ENCODE measurements at regions not wholly inside any gene's neighbourhood (a gene's known extent, or its start where the extent isn't known, plus 50 kb on each side); places are given as distances from the start of the nearest gene placed in this dataset.

DNA sequence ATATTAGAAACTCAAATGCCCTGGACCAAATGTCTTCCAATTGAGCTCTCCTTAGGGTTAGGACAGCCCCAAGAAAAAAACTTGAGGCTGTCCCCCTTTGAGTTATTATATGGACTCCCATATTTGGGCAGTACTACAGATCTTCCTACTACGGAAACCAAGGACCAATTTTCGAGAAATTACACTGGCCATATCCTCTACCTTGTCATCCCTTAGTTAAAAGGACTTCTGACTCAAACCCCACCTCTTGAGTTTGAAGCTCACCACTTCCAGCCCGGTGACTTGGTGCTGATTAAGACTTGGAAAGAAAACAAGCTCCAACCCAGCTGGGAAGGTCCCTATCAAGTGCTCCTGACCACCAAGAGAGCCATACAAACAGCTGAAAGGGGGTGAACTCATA, 497.0 kb upstream of the GRAMD2B start:
- no peak for DNase-seq
- H3K4me3 Mint-ChIP-seq: no peak overlapping the region
- no peaks in the 10 kb centered on the region for H3K36me3 Mint-ChIP-seq (ENCODE audit: insufficient read depth)
- H3K27me3 Mint-ChIP-seq (ENCODE audit: low read depth): no peaks in the 10 kb centered on the region
- H3K4me1 Mint-ChIP-seq (ENCODE audit: low read depth): no peaks in the 10 kb centered on the region
- ATAC-seq: no peak
- peaks cover 13% of the 10 kb centered on the region for H3K9me3 Mint-ChIP-seq

DNA sequence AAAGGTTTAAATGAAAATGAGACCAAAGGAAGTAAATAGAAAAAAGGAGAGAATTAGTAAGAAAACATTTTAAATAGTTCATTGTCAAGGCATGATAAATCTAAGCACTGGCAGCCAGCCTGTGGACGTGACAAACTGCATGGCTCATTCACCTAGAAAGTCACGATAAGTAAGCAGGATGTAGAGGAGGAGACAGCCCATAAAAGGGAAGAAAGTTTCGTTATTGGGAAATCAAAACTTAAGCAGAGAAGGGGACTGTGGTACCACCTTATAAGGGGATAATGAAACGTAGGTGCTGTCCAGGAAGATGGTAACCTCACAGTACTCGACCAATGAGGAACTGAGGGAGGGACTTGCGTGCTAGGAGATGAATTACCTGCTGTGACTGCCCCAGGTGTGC, 494.5 kb upstream of the GRAMD2B start:
- DNase-seq (no peak), ATAC-seq (no peak)
- no peaks in the 10 kb centered on the region for H3K27me3 Mint-ChIP-seq (ENCODE audit: low read depth)
- no peaks in the 10 kb centered on the region for H3K4me1 Mint-ChIP-seq (ENCODE audit: low read depth)
- no peaks in the 10 kb centered on the region for H3K36me3 Mint-ChIP-seq (ENCODE audit: insufficient read depth)
- peaks cover 11% of the 10 kb centered on the region for H3K9me3 Mint-ChIP-seq
- no peak overlapping the region for H3K4me3 Mint-ChIP-seq

DNA sequence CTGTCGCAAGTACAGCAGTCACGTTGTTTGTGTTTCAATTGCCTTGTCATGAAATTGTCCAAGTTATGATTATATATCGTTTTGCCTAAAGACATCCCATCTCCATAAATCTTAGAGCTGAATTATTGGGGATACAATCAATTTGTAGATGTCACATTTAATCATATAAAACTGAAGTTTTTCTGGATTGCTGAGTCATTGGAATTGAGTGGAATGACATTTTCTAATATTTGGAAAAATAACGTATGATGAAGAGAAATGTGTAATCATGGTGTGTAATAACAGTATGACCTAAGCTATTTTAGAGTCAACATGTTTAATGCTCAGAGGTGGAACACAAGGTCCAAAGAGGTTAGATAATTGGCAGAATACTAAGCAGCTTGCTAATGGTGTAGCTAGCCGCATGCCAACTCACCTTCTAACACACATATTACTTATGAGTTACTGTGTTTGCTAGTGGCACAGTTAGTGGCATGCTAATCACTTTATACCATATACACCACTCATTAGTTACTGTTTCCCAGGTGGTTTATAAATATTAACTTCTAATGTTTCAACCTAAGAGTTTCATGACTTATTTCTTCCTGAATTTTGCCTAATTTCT, 473.1 kb upstream of the GRAMD2B start:
- ATAC-seq: no peak
- no peaks in the 10 kb centered on the region for H3K4me1 Mint-ChIP-seq (ENCODE audit: low read depth)
- H3K9me3 Mint-ChIP-seq: peaks cover 18% of the 10 kb centered on the region
- H3K27me3 Mint-ChIP-seq (ENCODE audit: low read depth): no peaks in the 10 kb centered on the region
- H3K36me3 Mint-ChIP-seq (ENCODE audit: insufficient read depth): no peaks in the 10 kb centered on the region
- H3K4me3 Mint-ChIP-seq: no peak overlapping the region
- DNase-seq: no peak

DNA sequence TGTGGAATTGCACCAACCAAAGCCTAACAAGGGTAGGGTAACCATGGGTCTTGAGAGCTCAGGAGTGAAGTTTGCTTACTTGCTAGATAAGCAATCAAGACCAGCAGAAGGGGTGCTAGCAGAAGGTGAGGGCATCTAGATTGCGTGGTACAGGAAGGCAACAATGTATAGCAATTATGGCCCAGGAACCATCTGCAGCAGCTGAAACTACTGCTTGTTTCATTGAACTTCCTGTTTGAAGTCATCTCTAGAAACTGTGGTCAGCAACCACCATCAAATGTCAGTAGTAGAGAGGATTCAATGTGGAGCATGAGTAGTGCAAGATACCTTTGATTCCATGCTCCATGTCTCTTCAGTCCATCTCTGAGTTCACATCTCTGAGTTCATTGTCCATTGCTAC, 462.1 kb upstream of the GRAMD2B start:
- no peak for DNase-seq
- H3K4me1 Mint-ChIP-seq (ENCODE audit: low read depth): no peaks in the 10 kb centered on the region
- no peaks in the 10 kb centered on the region for H3K27me3 Mint-ChIP-seq (ENCODE audit: low read depth)
- no peaks in the 10 kb centered on the region for H3K36me3 Mint-ChIP-seq (ENCODE audit: insufficient read depth)
- H3K9me3 Mint-ChIP-seq: peaks cover 1% of the 10 kb centered on the region
- ATAC-seq: no peak
- no peak overlapping the region for H3K4me3 Mint-ChIP-seq

DNA sequence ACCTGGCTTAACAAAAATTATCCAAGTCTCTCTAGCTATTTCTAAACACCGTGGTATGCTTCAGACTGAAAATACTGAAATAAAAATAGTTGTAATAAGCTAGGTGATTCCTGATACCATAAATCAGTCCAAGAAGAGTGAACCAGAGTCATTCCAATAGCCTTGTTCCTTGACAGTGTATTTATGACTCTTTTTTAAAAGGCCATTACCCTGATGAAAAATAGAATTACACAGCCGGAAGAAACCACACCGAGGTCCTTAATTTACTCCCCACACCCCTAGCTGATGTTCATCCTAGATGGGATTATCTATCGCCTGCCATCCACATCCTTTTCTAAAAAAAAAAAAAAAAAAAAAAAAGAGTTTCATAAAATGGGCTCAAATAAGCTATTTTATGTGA, 457.6 kb upstream of the GRAMD2B start:
- Mint-ChIP-seq H3K4me3 (no peak overlapping the region), H3K9me3 (peaks cover 4% of the 10 kb centered on the region), H3K4me1 (ENCODE audit: low read depth) (no peaks in the 10 kb centered on the region), H3K36me3 (ENCODE audit: insufficient read depth) (no peaks in the 10 kb centered on the region), H3K27me3 (ENCODE audit: low read depth) (no peaks in the 10 kb centered on the region)
- DNase-seq (no peak), ATAC-seq (no peak)

DNA sequence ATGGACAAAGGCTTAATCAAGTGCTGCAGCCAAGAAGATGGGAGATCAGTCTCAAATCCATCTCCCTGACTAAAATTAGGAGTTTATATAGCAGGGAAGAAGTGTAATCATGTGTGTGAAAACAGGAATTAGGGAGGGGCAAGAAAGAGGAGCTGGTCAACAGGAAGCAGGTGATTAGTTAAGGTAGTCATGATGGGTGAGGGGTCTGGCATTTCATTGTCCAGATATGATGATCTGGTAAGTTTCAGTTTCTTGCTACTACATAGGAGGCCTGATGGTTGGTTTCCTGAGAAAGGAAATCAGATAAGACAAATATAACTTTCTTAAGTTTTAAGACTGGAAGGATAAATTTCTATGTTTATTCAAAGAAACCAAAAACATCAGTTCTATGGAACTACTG, 455.6 kb upstream of the GRAMD2B start:
- Mint-ChIP-seq H3K4me1 (ENCODE audit: low read depth) (no peaks in the 10 kb centered on the region), H3K36me3 (ENCODE audit: insufficient read depth) (no peaks in the 10 kb centered on the region), H3K4me3 (no peak overlapping the region), H3K27me3 (ENCODE audit: low read depth) (no peaks in the 10 kb centered on the region), H3K9me3 (peaks cover 8% of the 10 kb centered on the region)
- ATAC-seq (no peak), DNase-seq (no peak)

DNA sequence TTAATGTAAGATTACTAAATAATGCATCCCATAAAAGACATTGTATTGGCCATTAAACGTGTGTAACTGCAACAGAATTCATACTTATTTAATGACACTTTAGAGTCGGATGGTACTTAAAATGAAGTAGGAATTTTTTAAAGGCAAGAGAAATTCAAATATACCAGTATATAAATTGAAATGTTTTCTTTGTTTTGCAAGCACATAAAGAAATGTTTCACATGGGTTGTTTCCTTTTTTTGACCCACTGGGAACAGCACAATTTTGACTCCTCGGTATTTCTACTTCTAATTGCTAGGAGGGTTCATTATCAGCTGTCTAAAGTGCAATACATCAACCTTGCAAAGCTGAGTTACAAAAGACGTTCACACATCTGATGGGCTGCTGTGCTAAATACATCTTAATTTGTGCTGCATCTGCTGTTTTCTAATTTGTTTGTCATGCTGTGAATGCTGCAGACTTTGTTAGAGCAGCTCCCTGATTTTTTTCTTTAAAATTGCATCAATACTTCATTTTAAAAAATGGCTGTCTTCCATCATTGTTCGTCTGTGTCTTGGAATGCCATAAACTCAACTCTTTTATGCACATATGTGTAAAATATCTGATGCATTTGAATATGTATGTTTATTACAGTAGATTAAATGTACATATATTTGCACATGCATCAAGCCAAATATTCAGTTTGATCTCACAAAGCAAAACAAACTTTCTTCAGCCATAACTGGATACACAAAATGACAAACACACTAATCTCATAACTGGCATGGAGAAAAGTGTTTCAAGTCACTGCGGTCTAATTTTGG, 454.0 kb upstream of the GRAMD2B start:
- peaks cover 8% of the 10 kb centered on the region for H3K9me3 Mint-ChIP-seq
- H3K36me3 Mint-ChIP-seq (ENCODE audit: insufficient read depth): no peaks in the 10 kb centered on the region
- H3K4me1 Mint-ChIP-seq (ENCODE audit: low read depth): no peaks in the 10 kb centered on the region
- ATAC-seq (no peak), DNase-seq (no peak)
- no peaks in the 10 kb centered on the region for H3K27me3 Mint-ChIP-seq (ENCODE audit: low read depth)
- no peak overlapping the region for H3K4me3 Mint-ChIP-seq

DNA sequence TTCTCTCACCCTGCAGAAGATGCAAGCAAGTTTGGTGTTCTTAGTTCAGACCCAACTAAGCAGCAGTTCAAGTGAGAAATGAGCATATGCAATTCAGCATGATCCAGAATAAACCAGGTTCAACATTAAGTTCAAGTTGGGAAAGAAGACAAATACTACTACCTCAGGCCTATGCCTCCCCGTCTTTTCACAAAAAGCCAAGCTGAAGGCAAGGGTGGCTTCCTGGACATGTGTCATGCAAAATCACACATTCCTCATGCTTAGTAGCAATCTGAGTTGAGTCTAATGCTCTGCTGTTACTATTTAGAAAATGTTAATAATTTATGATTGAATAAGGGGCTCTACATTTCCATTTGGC, 453.4 kb upstream of the GRAMD2B start:
- ATAC-seq (no peak), DNase-seq (no peak)
- no peaks in the 10 kb centered on the region for H3K36me3 Mint-ChIP-seq (ENCODE audit: insufficient read depth)
- H3K9me3 Mint-ChIP-seq: peaks cover 8% of the 10 kb centered on the region
- no peaks in the 10 kb centered on the region for H3K27me3 Mint-ChIP-seq (ENCODE audit: low read depth)
- no peak overlapping the region for H3K4me3 Mint-ChIP-seq
- H3K4me1 Mint-ChIP-seq (ENCODE audit: low read depth): no peaks in the 10 kb centered on the region

DNA sequence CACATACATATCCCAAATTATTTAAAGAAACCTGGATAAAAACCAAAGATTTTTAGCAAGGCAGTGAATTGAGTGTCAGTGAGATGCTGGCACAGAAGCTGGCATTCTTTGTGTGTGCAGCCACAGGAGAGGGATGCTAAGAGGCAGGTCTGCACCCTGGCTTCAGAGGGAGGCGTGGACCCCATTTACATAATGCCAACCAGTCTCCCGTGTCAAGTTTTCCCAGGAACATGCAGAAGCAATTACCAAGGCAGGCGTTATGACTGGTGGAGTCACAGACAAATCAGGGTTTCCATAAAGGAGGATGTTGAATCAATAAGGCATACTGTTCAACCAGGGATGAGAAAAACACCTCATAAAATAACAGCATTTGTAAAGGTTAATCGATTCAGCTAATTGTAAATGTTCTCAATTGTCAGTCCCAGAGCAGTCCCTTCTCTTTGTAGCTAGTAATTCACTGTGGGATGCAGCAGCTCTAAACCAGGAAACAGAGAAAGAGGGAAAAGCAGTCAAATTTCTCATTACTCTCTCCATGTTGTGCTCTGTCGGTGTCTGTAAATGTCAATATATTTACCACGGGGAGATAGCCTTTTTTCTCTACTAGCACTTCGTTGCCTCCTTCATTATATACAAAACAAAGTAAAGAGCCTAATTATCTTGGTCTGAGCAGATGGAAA, 452.4 kb upstream of the GRAMD2B start:
- Mint-ChIP-seq H3K36me3 (ENCODE audit: insufficient read depth) (no peaks in the 10 kb centered on the region), H3K27me3 (ENCODE audit: low read depth) (no peaks in the 10 kb centered on the region), H3K4me3 (no peak overlapping the region), H3K9me3 (peaks cover 8% of the 10 kb centered on the region), H3K4me1 (ENCODE audit: low read depth) (no peaks in the 10 kb centered on the region)
- DNase-seq (no peak), ATAC-seq (no peak)

DNA sequence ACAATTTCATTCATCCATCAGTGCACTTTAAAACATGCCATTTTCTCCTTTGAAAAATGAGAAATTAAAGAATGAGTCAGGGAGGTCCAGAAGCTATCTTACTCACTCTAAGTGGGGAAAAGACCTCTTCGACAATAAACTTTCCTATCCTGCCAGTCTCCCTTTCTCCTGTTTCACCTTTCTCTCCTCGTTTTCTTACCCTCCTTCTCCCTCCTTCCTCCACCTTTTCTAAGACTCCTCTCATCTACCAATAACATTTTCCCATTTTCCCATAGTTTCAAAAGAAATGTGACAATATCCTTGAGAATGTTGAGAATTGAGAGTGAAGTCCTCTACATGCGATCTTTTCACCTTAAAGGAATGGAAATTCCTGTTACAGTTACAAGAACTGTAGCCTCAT, 450.5 kb upstream of the GRAMD2B start:
- H3K9me3 Mint-ChIP-seq: peaks cover 4% of the 10 kb centered on the region
- no peak overlapping the region for H3K4me3 Mint-ChIP-seq
- no peaks in the 10 kb centered on the region for H3K36me3 Mint-ChIP-seq (ENCODE audit: insufficient read depth)
- DNase-seq (no peak), ATAC-seq (no peak)
- H3K27me3 Mint-ChIP-seq (ENCODE audit: low read depth): no peaks in the 10 kb centered on the region
- H3K4me1 Mint-ChIP-seq (ENCODE audit: low read depth): no peaks in the 10 kb centered on the region

DNA sequence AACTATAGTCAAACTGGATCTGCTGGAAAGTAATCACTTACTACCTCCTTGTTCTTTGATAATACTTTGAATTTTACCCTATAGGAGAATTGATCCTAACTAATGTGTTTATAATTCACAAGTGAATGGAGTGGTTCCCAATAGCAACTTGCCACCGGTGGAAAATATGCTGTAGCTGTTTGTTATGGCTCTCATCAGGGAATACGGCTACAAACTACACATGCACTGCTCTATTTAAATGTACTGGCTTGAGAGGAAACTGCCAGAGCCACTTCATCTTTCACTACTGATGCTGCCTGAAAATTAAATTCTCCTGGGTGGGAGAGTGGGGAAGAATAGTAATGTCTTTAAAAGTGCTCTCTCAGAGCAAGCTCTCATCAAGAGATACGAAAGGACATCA, 448.5 kb upstream of the GRAMD2B start:
- Mint-ChIP-seq H3K4me3 (no peak overlapping the region), H3K4me1 (ENCODE audit: low read depth) (no peaks in the 10 kb centered on the region), H3K36me3 (ENCODE audit: insufficient read depth) (no peaks in the 10 kb centered on the region), H3K27me3 (ENCODE audit: low read depth) (no peaks in the 10 kb centered on the region), H3K9me3 (peaks cover 4% of the 10 kb centered on the region)
- no peak for ATAC-seq
- DNase-seq: no peak

DNA sequence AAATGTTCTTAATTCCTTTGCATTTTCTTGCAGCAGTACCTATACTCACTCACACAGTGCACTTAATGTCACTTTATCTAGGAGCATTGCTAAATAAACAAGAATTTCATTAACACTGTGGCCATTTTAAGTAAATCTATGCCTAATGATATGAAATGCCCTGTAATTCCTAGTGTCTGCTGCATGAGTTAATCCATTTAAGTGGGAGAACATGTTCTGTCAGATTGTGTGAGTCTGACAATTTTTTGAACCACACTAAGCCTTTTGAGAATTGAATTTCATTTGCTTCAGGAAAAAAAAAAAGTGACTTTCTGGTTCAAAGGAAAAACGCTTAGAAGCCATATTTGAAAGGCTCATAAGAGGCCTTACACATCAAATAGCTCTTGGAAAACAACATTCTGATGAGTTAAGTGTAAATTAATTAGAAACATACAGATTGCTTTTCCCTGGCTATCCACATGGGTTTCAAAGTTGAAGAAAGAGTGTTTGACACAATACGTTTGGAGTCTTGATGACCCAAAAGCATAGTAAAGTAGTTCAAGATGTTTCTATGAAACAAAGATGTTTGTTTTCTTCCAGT, 446.7 kb upstream of the GRAMD2B start:
- Mint-ChIP-seq H3K9me3 (no peaks in the 10 kb centered on the region), H3K36me3 (ENCODE audit: insufficient read depth) (no peaks in the 10 kb centered on the region), H3K27me3 (ENCODE audit: low read depth) (no peaks in the 10 kb centered on the region), H3K4me1 (ENCODE audit: low read depth) (no peaks in the 10 kb centered on the region), H3K4me3 (no peak overlapping the region)
- ATAC-seq (no peak), DNase-seq (no peak)

DNA sequence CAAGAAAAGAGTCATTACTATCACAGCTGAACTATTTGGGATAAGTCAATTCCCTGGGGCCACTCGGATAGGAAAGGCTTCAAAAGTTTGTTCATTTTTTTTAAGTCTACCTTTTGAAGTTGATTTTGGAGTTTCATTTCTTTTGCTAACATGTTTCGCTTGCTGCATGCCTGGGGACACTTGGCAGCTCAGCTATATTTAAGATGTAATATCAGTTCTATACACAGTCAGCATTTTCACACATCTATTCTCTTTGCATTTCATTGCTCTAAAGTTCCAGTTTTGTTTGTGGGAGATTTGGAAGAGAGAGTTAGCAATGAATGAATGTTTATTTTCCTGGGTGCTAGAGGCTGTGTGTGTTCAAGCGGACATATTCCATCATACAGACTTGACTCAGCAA, 445.2 kb upstream of the GRAMD2B start:
- Mint-ChIP-seq H3K4me3 (no peak overlapping the region), H3K27me3 (ENCODE audit: low read depth) (no peaks in the 10 kb centered on the region), H3K36me3 (ENCODE audit: insufficient read depth) (no peaks in the 10 kb centered on the region), H3K9me3 (no peaks in the 10 kb centered on the region), H3K4me1 (ENCODE audit: low read depth) (no peaks in the 10 kb centered on the region)
- no peak for ATAC-seq
- no peak for DNase-seq

DNA sequence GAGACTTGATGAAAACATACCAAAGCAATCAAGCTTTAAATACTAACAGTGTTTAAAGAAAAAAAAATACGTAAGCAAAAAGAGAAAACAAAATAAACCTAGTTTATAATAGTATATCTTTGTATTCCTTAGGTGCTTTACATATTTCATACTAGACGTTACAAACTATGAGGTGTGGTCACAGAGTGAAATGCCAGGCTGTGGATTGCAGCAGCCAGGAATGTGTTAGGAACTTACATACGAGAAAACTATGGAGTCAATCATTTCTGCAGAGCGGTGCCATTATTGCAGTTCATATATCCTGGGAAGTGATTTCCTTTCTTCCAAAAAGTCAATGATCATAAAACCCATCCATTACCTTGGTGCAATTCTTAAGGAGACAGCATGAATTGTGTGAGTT, 443.6 kb upstream of the GRAMD2B start:
- Mint-ChIP-seq H3K9me3 (no peaks in the 10 kb centered on the region), H3K36me3 (ENCODE audit: insufficient read depth) (no peaks in the 10 kb centered on the region), H3K27me3 (ENCODE audit: low read depth) (no peaks in the 10 kb centered on the region), H3K4me1 (ENCODE audit: low read depth) (no peaks in the 10 kb centered on the region), H3K4me3 (no peak overlapping the region)
- no peak for ATAC-seq
- no peak for DNase-seq

DNA sequence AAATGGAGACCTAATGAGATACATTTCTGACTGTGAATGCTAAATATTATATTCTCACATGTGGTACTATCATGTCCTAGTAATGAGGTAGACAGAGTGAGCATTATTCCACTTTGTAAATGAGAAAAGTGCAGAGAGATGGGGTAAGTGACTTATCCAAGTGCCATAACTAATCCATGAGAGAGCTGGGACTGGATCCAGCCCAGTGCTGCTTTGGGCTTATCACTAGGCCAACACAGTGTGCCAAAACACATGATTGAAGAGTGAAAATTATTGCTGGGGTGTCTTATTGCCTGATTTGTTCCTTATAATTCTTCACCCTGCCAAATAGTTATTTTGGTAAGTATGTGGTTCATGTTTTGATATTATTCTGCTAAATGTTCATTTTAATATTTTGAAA, 442.2 kb upstream of the GRAMD2B start:
- ATAC-seq: no peak
- no peak overlapping the region for H3K4me3 Mint-ChIP-seq
- DNase-seq: no peak
- no peaks in the 10 kb centered on the region for H3K4me1 Mint-ChIP-seq (ENCODE audit: low read depth)
- H3K9me3 Mint-ChIP-seq: no peaks in the 10 kb centered on the region
- H3K27me3 Mint-ChIP-seq (ENCODE audit: low read depth): no peaks in the 10 kb centered on the region
- no peaks in the 10 kb centered on the region for H3K36me3 Mint-ChIP-seq (ENCODE audit: insufficient read depth)
